ENCODE measurements at regions not wholly inside any gene's neighbourhood (a gene's known extent, or its start where the extent isn't known, plus 50 kb on each side); places are given as distances from the start of the nearest gene placed in this dataset.

- no peak for TF ChIP-seq CTCF (IDR thresholded peaks at IDR 0.05)
- no peak for TF ChIP-seq SIN3A (IDR thresholded peaks at IDR 0.05; ENCODE audit: borderline replicate concordance, low read depth, low read length)
Observed at GRCh38 chr20:51126337-51126736, 103.4 kb upstream of the KCNG1 start.

All from SK-N-SH (cell line).